Stimulated activated CD8-positive, alpha-beta memory T cell treated with anti-CD3 and anti-CD28 coated beads, Interleukin-4, amount 100 ng/mL, for 24 hours (primary cell): ENCODE measurements at regions not wholly inside any gene's neighbourhood (a gene's known extent, or its start where the extent isn't known, plus 50 kb on each side); places are given as distances from the start of the nearest gene placed in this dataset.

Source experiments
- DNase-seq: peaks from one replicate; pipeline ENCODE4 v3.0.0-alpha.2; 2020; ENCODE audit warnings: low read depth

DNA sequence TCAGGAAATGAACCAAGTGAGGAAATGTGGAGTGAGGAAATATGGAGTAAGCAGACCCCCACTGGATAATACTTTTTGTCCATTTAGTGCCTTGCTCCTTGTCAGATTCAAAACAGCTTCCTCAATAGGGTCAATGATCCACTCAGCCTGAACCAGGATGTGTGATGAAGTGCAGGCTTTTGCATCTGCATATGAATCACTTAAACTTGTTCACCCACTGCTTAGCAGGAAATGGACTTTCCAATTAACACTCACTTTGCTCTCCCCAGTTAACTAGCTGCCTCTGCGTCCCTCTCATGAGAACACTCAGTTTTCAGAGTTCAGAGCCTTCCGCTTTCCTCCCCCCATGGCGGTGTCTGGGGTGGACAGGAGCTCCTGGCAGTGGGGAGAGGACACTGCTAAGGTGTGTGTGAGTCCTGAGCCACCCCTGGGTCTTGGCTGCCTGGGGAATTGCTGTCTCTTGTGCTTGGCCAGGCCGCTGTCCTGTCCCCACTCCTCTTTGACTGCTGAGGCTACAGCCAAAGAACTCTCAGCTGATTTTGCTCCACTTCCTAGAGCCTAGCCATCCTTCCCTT, 621.8 kb downstream of the CDH26 start:
- no peak for DNase-seq

DNA sequence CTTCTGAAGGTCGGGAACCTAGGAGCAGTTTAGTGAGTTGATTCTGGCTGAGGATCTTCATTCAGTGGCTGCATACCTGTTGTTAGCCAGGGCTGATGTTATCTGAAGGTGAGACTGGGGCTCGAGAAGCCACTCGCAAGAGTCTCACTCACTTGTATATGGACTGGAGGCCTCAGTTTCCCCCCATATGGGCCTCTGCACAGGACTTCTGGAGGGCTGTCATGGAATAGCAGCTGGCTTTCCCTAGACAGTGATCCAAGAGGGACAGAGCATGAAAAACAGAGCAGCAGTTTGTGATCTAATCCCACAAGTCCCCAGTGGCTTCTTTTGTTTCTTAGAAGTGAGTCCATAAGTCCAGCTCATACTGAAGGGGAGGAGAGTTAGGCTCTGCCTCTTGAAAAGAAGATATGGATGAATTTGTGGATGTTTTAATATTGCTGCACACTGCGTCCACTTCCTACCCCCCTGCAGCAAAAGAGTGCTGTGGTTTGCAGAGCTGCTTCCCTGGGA, 623.4 kb downstream of the CDH26 start:
- no peak for DNase-seq

DNA sequence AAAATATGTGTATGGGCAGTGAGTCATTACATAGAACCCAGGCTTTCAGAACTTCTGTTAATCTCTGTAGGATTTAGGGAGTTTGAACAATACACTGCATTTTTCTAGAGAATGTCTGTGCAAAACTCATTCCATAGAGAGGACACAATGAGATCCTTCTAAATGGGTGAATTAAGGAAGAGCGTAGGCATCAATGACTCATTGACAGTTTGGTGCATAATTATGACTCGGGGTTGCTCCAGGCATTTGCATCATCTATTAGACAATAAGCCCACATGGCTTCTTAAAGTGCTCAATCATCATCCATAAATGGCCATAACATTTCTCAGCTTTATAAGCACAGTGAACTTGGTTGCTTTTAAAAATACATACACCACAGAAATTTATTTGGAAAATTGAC, 625.5 kb downstream of the CDH26 start:
- no peak for DNase-seq

DNA sequence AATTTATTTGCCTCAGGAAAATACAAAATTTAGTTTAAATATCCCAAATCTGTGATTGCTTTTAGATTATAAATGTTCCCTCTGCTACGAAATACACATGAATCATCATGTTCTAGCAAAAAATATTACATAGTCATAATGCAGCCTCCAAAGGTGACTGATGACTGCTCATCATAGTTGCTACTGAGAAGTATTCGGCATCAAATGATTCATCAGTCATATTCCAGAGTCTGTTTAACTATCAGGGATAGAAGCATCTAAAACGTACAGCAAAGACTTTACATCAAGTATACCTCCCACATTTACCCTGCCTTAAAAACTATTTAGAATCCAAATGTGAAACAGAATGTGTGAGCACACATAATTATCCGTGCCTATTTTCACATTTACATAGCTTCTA, 626.0 kb downstream of the CDH26 start:
- DNase-seq, result no peak

DNA sequence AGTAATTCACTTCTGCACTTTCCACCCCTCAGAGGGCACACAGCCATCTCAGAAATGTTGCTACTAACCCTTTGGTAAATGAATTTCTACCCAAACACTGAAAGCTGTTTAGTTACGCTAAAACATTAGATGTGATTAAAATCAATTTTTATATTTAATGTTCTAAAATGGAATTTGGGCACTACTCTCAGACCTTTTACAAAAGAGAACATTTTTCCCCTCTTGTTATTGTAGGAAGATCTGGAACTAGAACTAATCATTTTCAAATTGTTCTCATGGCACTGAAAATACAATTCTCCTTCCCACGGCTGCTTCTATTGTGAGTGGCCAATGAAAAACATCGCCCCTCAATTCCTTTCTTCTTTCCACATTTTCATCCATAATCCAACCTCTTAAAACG, 627.4 kb downstream of the CDH26 start:
- no peak for DNase-seq

DNA sequence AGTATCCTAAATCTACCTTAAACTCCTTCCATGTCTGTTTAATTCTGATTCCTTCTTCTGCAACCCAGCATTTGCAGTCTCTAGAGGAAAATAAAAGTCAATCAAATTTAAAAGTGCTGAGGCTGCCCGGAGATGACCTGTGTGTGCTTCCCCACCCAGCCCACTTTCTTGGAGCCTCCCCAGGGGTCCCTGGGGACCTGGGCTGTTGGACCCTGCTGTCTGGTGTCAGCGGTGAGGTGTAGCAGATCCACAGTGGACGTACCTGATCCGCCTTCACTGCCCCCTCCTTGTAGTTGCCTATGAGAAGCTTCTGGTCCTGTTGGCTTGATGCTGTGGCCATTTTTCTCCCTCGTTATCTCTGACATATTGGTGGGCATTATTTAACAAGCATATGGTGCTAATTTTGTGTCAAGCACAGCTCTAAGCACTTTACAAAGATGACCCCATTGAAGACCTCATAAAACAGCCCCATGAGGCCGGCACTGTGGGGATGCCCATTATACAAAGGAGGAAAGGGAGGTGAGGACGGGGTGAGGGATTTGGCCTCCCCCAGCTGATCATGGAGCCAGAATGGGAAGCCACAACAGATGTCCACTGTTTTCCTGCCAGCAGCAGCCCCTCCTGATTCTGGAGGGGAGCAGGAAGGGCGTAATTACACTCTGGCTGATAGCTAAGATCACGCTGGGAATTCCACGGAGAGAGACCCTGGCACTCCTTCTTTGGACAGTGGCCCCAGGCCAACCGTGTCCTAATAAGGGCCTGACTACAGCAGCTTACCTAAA, 628.2 kb downstream of the CDH26 start:
- DNase-seq, result no peak

DNA sequence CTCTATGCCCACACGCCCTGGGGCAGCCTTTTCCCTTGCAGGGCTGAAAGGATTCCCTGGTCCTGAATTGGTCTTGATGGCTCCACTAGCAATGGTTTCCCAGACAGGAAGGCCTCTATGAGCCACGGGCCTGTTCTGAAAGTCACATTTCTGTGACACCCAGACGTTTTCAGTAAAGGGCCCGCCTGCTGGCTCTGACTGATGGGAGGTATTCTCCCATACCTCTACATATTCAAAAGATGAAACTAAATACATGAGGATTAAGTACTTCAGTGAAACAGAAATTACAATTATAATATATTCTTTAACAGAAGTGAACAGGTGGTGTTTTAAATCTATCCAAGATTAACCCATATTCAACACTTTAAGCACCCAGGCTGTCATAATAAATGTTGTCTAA, 629.8 kb downstream of the CDH26 start:
- DNase-seq, result no peak

DNA sequence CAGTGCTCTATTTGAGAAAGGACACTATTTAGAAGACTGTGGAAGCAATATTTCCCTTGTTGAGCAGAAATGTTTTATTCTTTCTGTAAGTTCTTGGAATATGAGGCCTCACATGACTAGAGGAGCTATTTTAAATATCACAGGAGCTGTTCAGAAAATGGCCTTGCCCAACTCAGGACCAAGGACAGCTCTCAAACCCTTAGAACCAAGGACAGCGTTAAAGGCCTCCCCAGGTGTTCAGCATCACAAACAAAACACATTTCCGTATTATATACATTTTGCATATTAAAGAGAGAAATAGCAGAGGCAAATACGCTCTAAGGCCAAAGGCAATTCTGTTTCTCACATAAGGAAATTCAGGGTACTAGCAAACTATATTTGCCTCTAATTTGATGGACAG, 631.4 kb downstream of the CDH26 start:
- no peak for DNase-seq

DNA sequence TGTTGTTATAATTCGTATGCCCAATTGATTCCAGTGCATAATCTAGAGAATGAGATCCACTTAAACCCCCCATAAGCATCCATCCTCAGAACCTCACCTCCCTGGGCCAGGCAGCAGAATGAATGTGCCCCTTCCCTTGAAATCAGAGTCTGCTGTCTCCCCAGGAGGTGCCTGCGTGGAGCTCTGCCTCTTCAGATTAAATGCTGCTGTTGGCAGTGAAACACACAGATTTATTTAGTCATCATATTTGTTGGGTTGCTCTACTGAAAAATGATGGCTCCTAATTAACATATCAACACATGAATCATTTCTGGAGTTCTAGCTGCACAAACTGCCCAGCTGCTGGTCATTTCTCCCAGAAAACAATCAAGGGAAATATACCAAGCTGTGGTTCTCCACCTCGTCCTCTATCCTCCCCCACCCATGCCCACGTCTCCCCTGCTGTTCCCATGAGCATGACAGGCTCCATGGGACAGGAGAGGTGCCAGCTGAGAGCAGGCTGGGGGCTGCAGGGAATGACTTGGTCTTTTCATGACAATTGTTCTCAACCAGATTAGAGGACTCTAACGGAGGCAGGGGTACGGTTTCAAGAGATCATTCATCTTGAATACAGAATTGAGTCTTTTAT, 633.1 kb downstream of the CDH26 start:
- DNase-seq, result no peak

DNA sequence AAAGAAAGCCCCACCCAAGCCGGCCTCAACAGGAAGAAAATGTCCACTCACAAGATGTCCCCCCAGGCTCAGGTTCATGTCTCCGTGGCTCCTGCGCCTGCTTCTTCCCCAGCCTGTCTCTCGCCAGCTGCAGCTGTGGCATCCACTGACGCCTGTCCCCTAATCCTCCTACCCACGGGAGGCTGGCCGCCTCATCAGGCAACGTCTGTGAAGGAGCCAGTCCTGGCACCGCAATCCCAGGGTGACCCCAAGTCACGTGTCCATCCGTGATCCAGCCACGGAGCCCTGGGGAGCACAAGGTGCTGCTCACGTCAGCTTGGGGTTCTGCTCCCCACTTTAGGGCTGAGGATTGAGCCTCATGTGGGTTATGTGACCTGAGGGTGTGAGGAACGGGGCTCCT, 640.3 kb downstream of the CDH26 start:
- no peak for DNase-seq

DNA sequence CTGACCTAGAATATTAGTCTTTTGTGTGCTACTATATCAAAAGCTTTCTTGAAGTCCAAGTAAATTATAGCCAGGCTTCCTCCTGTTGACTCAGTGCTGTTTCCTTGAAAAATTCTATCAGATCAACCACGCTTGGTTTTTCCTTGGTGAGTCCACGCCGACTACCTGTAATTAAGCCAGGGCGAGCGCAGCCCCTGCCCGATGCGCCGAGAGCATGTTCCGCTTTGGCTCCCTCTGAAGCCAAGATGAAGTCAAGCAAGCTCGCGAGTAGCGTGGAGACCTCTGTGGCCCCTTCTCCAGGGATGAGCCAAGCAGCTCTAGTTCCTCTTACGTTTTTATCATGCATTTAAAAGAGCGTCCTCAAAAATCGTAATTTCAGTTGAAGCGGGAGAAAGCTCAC, 641.2 kb downstream of the CDH26 start:
- no peak for DNase-seq

DNA sequence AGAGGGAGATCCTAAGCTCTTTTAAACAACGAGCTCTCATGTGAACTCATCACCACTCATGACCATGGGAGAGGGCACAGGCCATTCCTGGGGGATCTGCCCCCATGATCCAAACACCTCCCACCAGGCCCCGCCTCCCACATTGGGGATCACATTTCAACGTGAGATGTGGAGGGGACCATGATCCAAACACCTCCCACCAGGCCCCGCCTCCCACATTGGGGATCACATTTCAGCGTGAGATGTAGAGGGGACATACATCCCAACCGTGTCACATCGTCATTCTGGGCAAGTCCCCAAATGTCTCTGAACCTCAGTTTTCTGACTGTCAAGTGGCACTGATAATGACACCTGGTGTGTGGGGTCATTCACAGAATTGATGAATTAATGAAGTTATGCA, 641.8 kb downstream of the CDH26 start:
- DNase-seq, result no peak

DNA sequence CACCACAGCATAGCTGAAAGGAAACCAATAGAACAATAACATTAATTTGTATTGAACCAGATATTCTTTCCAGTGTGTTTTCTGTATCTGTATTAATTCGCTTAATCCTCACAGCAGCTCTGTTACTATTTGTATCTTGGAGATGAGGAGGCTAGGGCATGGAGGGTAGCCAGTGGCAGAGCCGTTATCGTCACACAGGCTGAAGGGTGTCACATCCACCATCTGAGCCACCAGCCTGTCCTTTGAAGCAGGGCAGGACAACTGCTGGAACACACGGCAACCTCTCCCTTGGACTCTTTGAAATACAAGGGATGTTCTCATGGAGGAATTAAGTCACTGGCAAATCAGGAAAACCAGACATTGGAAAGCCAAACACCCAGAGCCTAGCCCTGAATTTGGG, 628.0 kb upstream of the CDH4 start:
- no peak for DNase-seq

DNA sequence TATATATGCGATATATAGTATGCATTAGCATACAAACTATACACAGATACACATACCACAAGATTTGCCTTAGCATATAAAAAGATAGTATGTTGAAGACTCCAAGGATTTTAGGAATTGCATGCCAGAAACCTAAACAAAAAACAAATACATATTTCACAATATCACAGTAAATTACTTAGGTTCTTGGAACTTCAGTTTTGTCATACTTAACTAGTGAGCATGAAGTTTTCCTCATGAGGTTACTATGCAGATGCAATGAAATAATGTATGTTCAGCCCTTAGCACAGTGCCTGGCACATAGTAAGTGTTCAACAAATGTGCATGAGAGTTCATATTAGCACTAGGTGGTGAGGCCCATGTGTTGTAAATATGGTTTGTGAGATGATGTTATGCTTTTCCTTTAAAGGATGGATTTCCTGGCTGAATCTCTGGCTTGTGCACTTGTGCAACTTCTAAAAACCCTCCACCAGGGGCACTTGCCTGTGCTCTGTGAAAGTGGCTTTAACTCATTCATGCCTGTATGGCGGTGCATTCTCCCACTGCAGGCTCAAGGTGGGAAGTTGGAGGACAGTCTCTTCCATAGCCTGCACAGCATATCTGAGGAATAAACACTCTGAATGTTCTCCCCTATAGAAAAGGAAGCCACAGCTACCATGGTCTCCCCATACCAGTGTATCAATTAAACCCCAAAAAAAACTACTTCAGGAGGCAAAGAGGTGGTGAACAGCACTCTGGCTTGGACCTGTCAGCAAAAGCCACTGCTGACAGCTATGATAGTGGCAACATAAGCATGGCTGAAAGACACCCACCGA, 624.1 kb upstream of the CDH4 start:
- DNase-seq, result no peak

DNA sequence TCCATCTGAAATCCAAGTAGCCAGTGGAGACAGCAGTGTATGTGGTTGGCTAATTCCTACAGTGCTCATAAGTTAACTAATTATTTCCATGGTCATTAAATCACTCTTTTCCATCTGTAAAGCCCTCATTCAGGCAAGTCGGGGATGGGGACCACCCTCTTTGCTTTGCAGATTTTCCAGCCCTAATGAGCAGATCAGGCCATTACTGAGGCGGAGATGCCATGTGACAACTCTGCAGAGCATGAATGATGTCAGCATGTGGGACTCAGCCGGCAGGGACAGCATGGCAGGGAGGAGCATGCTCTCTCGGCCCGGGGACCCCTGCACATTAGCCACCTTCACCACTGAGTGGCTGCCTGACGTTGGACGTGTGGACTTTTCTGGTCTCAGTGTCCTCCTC, 623.3 kb upstream of the CDH4 start:
- no peak for DNase-seq

DNA sequence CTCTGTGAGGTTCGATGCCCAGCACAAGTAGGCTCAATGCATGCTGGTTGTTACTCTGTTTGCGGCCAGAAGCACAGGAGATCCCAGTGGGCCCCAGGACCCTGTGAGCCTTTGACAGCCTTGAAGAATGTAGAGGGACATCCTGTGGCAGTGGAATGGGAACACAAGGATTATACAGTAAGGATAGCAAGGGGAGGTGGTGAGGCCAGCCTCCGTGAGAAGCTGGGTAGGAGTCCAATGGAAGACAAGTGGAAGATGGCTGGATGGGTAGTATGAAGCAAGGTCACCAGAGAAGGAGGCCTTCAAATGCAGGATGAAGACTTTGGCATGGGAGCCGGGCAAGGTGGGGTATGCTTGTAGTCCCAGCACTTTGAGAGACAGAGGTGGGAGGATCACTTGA, 622.9 kb upstream of the CDH4 start:
- DNase-seq, result no peak

DNA sequence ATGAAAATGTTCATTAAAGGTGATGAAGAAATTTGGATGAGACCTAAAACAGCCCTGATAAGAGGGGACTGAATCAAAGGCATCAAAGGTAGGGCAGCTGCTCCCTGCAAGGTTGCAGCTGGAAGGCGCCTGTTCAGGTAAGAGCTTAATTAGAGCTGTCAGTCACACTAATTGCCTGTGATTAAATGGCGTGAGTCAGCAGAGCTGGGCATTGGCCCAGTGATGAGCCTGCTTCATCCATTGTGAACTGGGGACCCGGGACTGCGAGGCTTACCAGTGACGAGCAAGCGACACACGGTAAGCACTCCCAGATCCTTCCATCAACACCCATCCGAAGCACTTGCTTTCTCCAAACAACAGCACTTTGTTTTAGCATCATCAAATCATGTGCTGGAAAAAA, 621.5 kb upstream of the CDH4 start:
- no peak for DNase-seq

DNA sequence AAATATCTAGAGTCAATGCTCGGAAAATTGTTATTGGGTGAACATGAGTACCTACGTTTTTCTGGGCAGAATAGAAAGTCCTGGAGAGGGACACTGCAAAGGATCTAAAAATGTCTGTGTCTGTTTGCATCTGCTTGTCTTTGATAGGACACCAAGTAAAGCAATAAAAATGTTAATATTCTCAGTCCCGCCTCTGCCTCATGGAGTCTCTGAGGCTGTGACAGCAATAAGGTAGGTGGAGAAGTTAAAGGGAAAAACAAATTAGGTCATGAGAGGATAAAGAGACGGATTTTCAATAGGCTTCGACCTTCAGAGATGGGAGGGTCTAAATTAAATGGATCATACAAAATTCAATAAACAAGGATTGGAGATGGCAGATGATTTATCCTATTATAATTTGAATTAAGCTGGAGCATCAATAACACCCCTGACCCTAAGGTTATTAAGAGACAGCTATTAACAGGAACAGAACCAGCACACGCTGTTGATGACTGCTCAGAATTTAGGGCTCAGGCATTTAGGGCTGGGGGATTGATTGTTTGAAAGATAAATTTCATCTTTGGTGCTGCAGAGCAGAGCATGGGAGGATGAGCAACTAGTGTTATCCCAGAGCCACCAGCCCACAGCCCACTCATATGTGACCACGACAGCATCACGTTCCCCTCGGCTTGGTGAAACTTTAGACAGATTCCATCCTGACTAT, 620.3 kb upstream of the CDH4 start:
- no peak for DNase-seq

DNA sequence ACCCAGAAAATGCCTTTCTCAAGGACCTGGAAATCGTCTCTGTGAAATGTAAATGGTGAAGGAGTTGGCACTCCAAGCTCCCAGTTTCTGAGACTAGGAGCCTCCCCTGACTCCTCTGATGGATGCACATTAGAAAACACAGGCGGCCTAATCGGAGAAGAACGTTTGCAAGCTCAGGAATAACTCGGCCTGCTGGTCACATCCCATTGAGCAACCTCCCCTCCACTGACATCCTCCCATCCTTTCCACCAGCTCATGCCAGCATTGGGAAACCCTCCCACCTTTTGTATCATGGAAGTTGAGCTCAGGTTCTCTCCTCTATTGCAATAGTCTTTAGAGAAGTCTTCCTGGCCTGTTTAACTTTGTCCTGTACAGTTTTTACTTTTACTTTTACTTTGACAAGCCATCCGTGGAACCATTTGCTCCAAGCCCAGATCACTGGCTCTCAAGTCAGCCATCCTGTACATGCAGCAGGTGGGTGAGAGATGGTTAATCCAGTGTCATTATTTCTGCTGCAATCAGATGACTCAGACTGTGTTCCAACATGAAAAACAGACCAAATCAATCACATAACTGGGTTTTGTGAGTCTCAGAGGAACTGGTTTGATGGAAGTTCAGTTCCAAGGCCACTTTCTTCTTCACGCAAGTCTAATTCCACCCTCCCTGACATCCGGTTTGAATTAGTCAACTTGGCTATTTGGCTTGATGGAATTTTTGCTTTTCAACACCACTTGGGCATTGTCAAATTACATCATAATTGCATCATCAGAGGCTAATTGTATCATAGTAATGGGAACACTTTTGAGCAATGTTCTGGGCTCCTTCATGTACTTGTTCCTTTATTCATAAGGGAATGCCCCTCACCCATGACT, 619.4 kb upstream of the CDH4 start:
- no peak for DNase-seq

DNA sequence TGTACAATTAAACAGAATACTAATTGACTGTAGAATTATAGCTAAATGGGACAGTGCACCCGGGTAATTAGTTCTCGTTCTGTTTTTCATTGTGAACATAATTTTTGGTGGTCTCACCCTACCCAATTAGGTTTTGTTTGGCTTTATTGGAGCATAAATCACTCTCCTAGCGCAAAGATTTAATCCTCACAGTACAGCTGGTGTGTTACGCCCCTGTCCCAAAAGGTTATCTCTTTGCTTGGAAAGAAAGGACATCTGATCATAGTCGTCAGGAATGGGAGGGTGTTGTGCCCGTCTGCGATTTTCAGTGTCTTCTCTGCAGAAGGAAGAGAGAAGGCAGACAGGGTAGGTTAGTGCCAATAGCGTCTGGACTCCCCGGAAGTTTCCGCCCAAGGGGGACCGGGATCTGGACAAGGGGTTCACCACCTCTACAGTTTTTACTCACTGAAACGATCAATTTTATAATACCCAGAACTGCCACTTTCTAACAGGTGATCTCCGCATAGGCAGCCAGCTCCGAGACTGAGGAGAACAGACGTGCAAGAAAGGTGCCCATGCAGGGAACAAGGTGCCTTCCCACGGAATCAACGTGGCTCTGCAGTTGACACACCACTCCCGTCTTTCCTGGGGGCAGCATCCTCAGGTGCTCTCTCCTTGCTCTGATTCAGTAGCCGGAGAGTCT, 617.4 kb upstream of the CDH4 start:
- no peak for DNase-seq
